ENCODE measurements at regions not wholly inside any gene's neighbourhood (a gene's known extent, or its start where the extent isn't known, plus 50 kb on each side); places are given as distances from the start of the nearest gene placed in this dataset.

DNA sequence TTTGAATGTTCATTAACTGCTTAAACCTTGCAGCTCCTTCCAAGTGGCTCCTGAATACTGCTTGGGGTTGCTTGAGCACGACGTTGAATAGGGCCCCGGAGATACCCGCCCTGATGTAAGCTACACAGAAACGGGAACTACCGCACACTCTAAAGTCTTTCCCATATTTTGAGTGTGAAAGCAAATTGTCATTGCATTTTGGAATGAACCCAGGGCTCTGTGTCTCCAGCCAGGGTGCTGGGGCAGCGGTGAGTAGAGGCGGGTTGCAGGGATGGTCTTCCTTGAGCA is 59.4 kb upstream of the HELT start:
- Histone ChIP-seq H3K36me3 (replicated peaks; ENCODE audit: insufficient read depth, low read depth) (no peaks in the 10 kb centered on the region), H4K20me1 (ENCODE audit: insufficient read depth, poor library complexity, severe bottlenecking) (no peaks in the 10 kb centered on the region), H3K79me2 (no peaks in the 10 kb centered on the region), H3K9me3 (ENCODE audit: low read depth) (no peaks in the 10 kb centered on the region), H2AFZ (no peak overlapping the region), H3K4me3 (no peak overlapping the region), H3K9me2 (replicated peaks; ENCODE audit: insufficient read depth) (no peaks in the 10 kb centered on the region), H3K4me1 (ENCODE audit: insufficient read depth) (no peaks in the 10 kb centered on the region), H3K4me2 (no peak overlapping the region), H3K27me3 (no peaks in the 10 kb centered on the region), H3K27ac (no peak overlapping the region)
- WGBS (ENCODE audit: low lambda C conversion rate, missing lambda C conversion rate): 97% methylated on average over 8 of the region's 8 CpGs
- no peak for DNase-seq (ENCODE audit: low spot score)
- TF ChIP-seq, protein P1, sequence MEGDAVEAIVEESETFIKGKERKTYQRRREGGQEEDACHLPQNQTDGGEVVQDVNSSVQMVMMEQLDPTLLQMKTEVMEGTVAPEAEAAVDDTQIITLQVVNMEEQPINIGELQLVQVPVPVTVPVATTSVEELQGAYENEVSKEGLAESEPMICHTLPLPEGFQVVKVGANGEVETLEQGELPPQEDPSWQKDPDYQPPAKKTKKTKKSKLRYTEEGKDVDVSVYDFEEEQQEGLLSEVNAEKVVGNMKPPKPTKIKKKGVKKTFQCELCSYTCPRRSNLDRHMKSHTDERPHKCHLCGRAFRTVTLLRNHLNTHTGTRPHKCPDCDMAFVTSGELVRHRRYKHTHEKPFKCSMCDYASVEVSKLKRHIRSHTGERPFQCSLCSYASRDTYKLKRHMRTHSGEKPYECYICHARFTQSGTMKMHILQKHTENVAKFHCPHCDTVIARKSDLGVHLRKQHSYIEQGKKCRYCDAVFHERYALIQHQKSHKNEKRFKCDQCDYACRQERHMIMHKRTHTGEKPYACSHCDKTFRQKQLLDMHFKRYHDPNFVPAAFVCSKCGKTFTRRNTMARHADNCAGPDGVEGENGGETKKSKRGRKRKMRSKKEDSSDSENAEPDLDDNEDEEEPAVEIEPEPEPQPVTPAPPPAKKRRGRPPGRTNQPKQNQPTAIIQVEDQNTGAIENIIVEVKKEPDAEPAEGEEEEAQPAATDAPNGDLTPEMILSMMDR (IDR thresholded peaks at IDR 0.05; ENCODE audit: poor library complexity): no peak
- TF ChIP-seq EZH2phosphoT487 (IDR thresholded peaks at IDR 0.05; ENCODE audit: low read depth, severe bottlenecking, unreplicated experiment): no peak
- no peak for TF ChIP-seq EZH2 (IDR thresholded peaks at IDR 0.05; ENCODE audit: borderline replicate concordance)

DNA sequence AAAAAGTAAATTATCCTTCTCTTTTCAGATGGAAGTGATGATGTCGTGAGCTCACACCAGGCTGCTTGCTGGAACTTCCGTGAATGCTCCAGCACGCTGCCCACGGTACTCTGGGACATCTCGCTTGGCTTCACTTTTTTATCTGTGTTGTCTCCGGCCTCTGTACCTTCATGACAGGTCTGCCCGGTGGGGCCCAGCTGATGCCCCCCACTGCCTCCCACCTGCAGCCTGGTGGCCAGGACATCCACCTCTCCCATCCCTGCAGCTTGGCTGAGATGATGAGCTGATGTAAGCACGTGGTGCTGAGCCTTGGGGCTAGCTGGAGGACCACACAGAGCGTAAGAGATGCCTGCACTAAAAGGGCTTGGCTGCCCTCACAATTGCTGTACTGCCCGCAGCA is 59.0 kb upstream of the HELT start:
- Histone ChIP-seq H3K27ac (no peak overlapping the region), H3K9me3 (ENCODE audit: low read depth) (no peaks in the 10 kb centered on the region), H2AFZ (no peak overlapping the region), H3K4me3 (no peak overlapping the region), H3K4me2 (no peak overlapping the region), H4K20me1 (ENCODE audit: insufficient read depth, poor library complexity, severe bottlenecking) (no peaks in the 10 kb centered on the region), H3K4me1 (ENCODE audit: insufficient read depth) (no peaks in the 10 kb centered on the region), H3K36me3 (replicated peaks; ENCODE audit: insufficient read depth, low read depth) (no peaks in the 10 kb centered on the region), H3K27me3 (no peaks in the 10 kb centered on the region), H3K79me2 (no peaks in the 10 kb centered on the region), H3K9me2 (replicated peaks; ENCODE audit: insufficient read depth) (no peaks in the 10 kb centered on the region)
- 93% methylated on average over 10 of the region's 10 CpGs for WGBS (ENCODE audit: low lambda C conversion rate, missing lambda C conversion rate)
- TF ChIP-seq, protein P1 (IDR thresholded peaks at IDR 0.05; ENCODE audit: poor library complexity): no peak
- TF ChIP-seq EZH2phosphoT487 (IDR thresholded peaks at IDR 0.05; ENCODE audit: low read depth, severe bottlenecking, unreplicated experiment): no peak
- TF ChIP-seq EZH2 (IDR thresholded peaks at IDR 0.05; ENCODE audit: borderline replicate concordance): no peak
- DNase-seq (ENCODE audit: low spot score): no peak

DNA sequence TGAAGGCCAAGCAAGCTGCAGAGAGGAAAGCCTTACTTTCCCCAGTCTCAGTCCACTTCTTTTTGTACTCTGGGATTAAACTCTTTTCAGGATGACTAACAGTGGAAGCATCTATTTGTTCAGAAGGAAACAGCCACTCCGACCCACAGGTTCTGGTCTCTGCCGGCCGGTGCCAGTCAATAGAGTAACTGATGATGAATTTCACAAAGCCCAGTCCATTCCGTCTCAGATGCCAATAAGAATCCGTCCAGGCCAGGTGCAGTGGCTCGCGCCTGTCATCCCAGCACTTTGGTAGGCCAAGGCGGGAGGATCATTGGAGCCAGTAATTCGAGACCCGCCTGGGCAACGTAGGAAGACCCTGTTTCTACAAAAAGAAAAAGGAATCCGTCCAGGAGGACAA is 58.5 kb upstream of the HELT start:
- no peaks in the 10 kb centered on the region for H3K9me2 ChIP-seq (replicated peaks; ENCODE audit: insufficient read depth)
- no peak overlapping the region for H3K4me3 ChIP-seq

More for the DNA sequence above, 58.5 kb upstream of the HELT start:
- DNase-seq (ENCODE audit: low spot score): no peak
- TF ChIP-seq, protein P1 (IDR thresholded peaks at IDR 0.05; ENCODE audit: poor library complexity): no peak
- TF ChIP-seq EZH2phosphoT487 (IDR thresholded peaks at IDR 0.05; ENCODE audit: low read depth, severe bottlenecking, unreplicated experiment) (no peak), EZH2 (IDR thresholded peaks at IDR 0.05; ENCODE audit: borderline replicate concordance) (no peak)
- no peaks in the 10 kb centered on the region for H3K4me1 ChIP-seq (ENCODE audit: insufficient read depth)
- H3K9me3 ChIP-seq (ENCODE audit: low read depth): no peaks in the 10 kb centered on the region
- H3K4me2 ChIP-seq: no peak overlapping the region
- WGBS (ENCODE audit: low lambda C conversion rate, missing lambda C conversion rate): 84% methylated on average over 12 of the region's 12 CpGs
- no peak overlapping the region for H3K27ac ChIP-seq
- no peaks in the 10 kb centered on the region for H3K36me3 ChIP-seq (replicated peaks; ENCODE audit: insufficient read depth, low read depth)
- no peaks in the 10 kb centered on the region for H3K79me2 ChIP-seq
- H3K27me3 ChIP-seq: no peaks in the 10 kb centered on the region
- no peak overlapping the region for H2AFZ ChIP-seq
- no peaks in the 10 kb centered on the region for H4K20me1 ChIP-seq (ENCODE audit: insufficient read depth, poor library complexity, severe bottlenecking)
